Kasumi-1 (cell line): ENCODE measurements at regions not wholly inside any gene's neighbourhood (a gene's known extent, or its start where the extent isn't known, plus 50 kb on each side); places are given as distances from the start of the nearest gene placed in this dataset.
"Not testable (repeated sequence)": the region's sequence is repeated elsewhere in the genome, so short reads cannot be mapped to it uniquely, and the experiment has no call there.

Experiments
- DNase-seq, 2 experiments: peaks; one replicate each; lab custom pipeline; 2025; lab: John Stamatoyannopoulos, UW

GRCh38 chr10:59037506-59037905 lies 138.9 kb upstream of the PHYHIPL start:
- no peak for DNase-seq

- not testable (repeated sequence) for DNase-seq
Measured at GRCh38 chr10:59043358-59043757, 133.1 kb upstream of the PHYHIPL start.

GRCh38 chr10:59047180-59047579 lies 129.3 kb upstream of the PHYHIPL start:
- no peak for DNase-seq

GRCh38 chr10:59047957-59048618 lies 128.4 kb upstream of the PHYHIPL start:
- DNase-seq = no peak

GRCh38 chr10:59053502-59053901 lies 122.9 kb upstream of the PHYHIPL start:
- DNase-seq = not testable (repeated sequence)

- no peak for DNase-seq
Measured at GRCh38 chr10:59055045-59055444, 121.4 kb upstream of the PHYHIPL start.

- no peak for DNase-seq
Measured at GRCh38 chr10:59057345-59057744, 119.1 kb upstream of the PHYHIPL start.

- DNase-seq = no peak
Measured at GRCh38 chr10:59060852-59061251, 115.6 kb upstream of the PHYHIPL start.

- DNase-seq = no peak
Measured at GRCh38 chr10:59063491-59063890, 113.0 kb upstream of the PHYHIPL start.

- no peak for DNase-seq
Measured at GRCh38 chr10:59064080-59064692, 112.3 kb upstream of the PHYHIPL start.

GRCh38 chr10:59064759-59065539 lies 111.5 kb upstream of the PHYHIPL start:
- DNase-seq = no peak

GRCh38 chr10:59068581-59069191 lies 107.8 kb upstream of the PHYHIPL start:
- no peak for DNase-seq

- no peak for DNase-seq
Measured at GRCh38 chr10:59072038-59072437, 104.4 kb upstream of the PHYHIPL start.

GRCh38 chr10:59073456-59074053 lies 102.9 kb upstream of the PHYHIPL start:
- no peak for DNase-seq

GRCh38 chr10:59075576-59075975 lies 100.9 kb upstream of the PHYHIPL start:
- DNase-seq = no peak

- DNase-seq = no peak
Measured at GRCh38 chr10:59077855-59078254, 98.6 kb upstream of the PHYHIPL start.

- DNase-seq = no peak
Measured at GRCh38 chr10:59078978-59079377, 97.5 kb upstream of the PHYHIPL start.

- no peak for DNase-seq
Measured at GRCh38 chr10:59079386-59080226, 96.8 kb upstream of the PHYHIPL start.

- DNase-seq = no peak
Measured at GRCh38 chr10:59082249-59082648, 94.2 kb upstream of the PHYHIPL start.

GRCh38 chr10:59085054-59085453 lies 91.4 kb upstream of the PHYHIPL start:
- DNase-seq = no peak
